HG03175 (cell line): ENCODE measurements at regions not wholly inside any gene's neighbourhood (a gene's known extent, or its start where the extent isn't known, plus 50 kb on each side); places are given as distances from the start of the nearest gene placed in this dataset.
"Not testable (repeated sequence)": the region's sequence is repeated elsewhere in the genome, so short reads cannot be mapped to it uniquely, and the experiment has no call there.

Source experiments
- ATAC-seq: cut with Tn5 transposase; IDR thresholded peaks from one replicate; pipeline ENCODE4 v1.9.1; 2021; ENCODE audit warnings: mild to moderate bottlenecking, moderate library complexity; ENCODE audit not compliant: unreplicated experiment

- no peak for ATAC-seq
Measured at GRCh38 chr4:150021483-150021882, 56.8 kb upstream of the DCLK2 start.

- no peak for ATAC-seq
Measured at GRCh38 chr4:150023489-150023888, 54.8 kb upstream of the DCLK2 start.

GRCh38 chr4:150026987-150027386, 51.3 kb upstream of the DCLK2 start:
- ATAC-seq = not testable (repeated sequence)
